Esophagus muscularis mucosa (tissue), 2 donors: ENCODE measurements at regions not wholly inside any gene's neighbourhood (a gene's known extent, or its start where the extent isn't known, plus 50 kb on each side); places are given as distances from the start of the nearest gene placed in this dataset.

ENCODE experiments used
- POLR2A ChIP-seq: fragments of 450-650 bp; IDR thresholded peaks from one replicate; pipeline ENCODE4 v1.6.1; 2017; ENCODE audit warnings: antibody characterized with exemption, moderate library complexity, mild to moderate bottlenecking, low read depth
- POLR2AphosphoS5 ChIP-seq, 2 donors: sonication (generic); formaldehyde crosslinking; IDR thresholded peaks; one replicate each; pipeline ENCODE4 v1.6.1; 2017; ENCODE audit warnings: antibody characterized with exemption in 2 of 2

DNA sequence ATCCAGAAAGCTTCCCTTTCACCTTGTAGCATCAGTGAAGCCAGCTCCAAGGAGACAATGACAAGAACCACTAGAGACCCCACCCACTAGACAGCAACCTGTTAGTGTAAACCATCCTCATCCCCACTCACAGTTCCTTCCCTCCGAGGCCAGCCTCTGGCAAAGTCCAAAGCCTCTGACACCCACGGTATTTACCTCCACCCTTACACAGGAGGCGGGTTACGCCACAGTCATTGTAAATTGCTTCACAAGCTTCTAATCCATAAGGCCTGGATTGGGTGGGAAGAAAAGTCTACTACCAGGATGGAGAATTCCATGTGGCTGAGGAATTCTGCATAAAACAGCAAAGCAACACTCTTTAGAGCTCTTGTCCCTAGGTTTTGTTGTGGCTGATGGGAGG lies 287.4 kb downstream of the BUD13 start:
- TF ChIP-seq POLR2AphosphoS5 (IDR thresholded peaks at IDR 0.05) (no peak), POLR2A (no peak)
